ENCODE measurements at regions not wholly inside any gene's neighbourhood (a gene's known extent, or its start where the extent isn't known, plus 50 kb on each side); places are given as distances from the start of the nearest gene placed in this dataset.

- no peaks in the 10 kb centered on the region for H3K27me3 ChIP-seq (ENCODE audit: low read length)
- H3F3A ChIP-seq (ENCODE audit: insufficient read depth): no peaks in the 10 kb centered on the region
- H4K20me1 ChIP-seq (ENCODE audit: low read depth, low read length): no peaks in the 10 kb centered on the region
- no peak for TF ChIP-seq EZH2phosphoT487 (conservative IDR thresholded peaks at IDR 0.05; ENCODE audit: low read length)
- H3K27ac ChIP-seq (ENCODE audit: low read depth, low read length): no peak overlapping the region
- H3K9me2 ChIP-seq (replicated peaks; ENCODE audit: insufficient read depth, low read length): no peaks in the 10 kb centered on the region
- H3K9me3 ChIP-seq (ENCODE audit: insufficient read depth, low read length): no peaks in the 10 kb centered on the region
- no peak overlapping the region for H3K9ac ChIP-seq (ENCODE audit: low read length)
- H3K4me2 ChIP-seq (ENCODE audit: low read depth, low read length, poor library complexity, severe bottlenecking): no peak overlapping the region
- no peak overlapping the region for H3K4me3 ChIP-seq (ENCODE audit: insufficient read depth, low read length, poor library complexity, severe bottlenecking)
- no peaks in the 10 kb centered on the region for H3K79me2 ChIP-seq (ENCODE audit: insufficient read depth, low read length)
- no peak overlapping the region for H2AFZ ChIP-seq (ENCODE audit: low read depth, low read length, severe bottlenecking)
- no peaks in the 10 kb centered on the region for H3K36me3 ChIP-seq (ENCODE audit: low read length)
These were observed 528.3 kb downstream of the QKI start for GRCh38 chr6:163942790-163943189.

- Histone ChIP-seq H3K9ac (ENCODE audit: low read length) (no peak overlapping the region), H3K4me2 (ENCODE audit: low read depth, low read length, poor library complexity, severe bottlenecking) (no peak overlapping the region), H3K79me2 (ENCODE audit: insufficient read depth, low read length) (no peaks in the 10 kb centered on the region), H3F3A (ENCODE audit: insufficient read depth) (no peaks in the 10 kb centered on the region), H3K9me3 (ENCODE audit: insufficient read depth, low read length) (no peaks in the 10 kb centered on the region), H2AFZ (ENCODE audit: low read depth, low read length, severe bottlenecking) (no peak overlapping the region), H4K20me1 (ENCODE audit: low read depth, low read length) (no peaks in the 10 kb centered on the region), H3K27me3 (ENCODE audit: low read length) (no peaks in the 10 kb centered on the region), H3K9me2 (replicated peaks; ENCODE audit: insufficient read depth, low read length) (no peaks in the 10 kb centered on the region), H3K36me3 (ENCODE audit: low read length) (no peaks in the 10 kb centered on the region), H3K4me3 (ENCODE audit: insufficient read depth, low read length, poor library complexity, severe bottlenecking) (no peak overlapping the region), H3K27ac (ENCODE audit: low read depth, low read length) (no peak overlapping the region)
- TF ChIP-seq EZH2phosphoT487 (conservative IDR thresholded peaks at IDR 0.05; ENCODE audit: low read length) (no peak), CTCF (IDR thresholded peaks at IDR 0.05; ENCODE audit: insufficient read depth, low read length, poor library complexity, severe bottlenecking) (no peak)
These were observed 527.1 kb downstream of the QKI start for GRCh38 chr6:163941624-163941976.

GRCh38 chr6:163940705-163941623 lies 526.4 kb downstream of the QKI start:
- Histone ChIP-seq H3K9me2 (replicated peaks; ENCODE audit: insufficient read depth, low read length) (no peaks in the 10 kb centered on the region), H3K9ac (ENCODE audit: low read length) (no peak overlapping the region), H3F3A (ENCODE audit: insufficient read depth) (no peaks in the 10 kb centered on the region), H3K4me3 (ENCODE audit: insufficient read depth, low read length, poor library complexity, severe bottlenecking) (no peak overlapping the region), H3K27ac (ENCODE audit: low read depth, low read length) (no peak overlapping the region), H3K79me2 (ENCODE audit: insufficient read depth, low read length) (no peaks in the 10 kb centered on the region), H3K4me2 (ENCODE audit: low read depth, low read length, poor library complexity, severe bottlenecking) (no peak overlapping the region), H2AFZ (ENCODE audit: low read depth, low read length, severe bottlenecking) (no peak overlapping the region), H3K36me3 (ENCODE audit: low read length) (no peaks in the 10 kb centered on the region), H3K27me3 (ENCODE audit: low read length) (no peaks in the 10 kb centered on the region), H3K9me3 (ENCODE audit: insufficient read depth, low read length) (no peaks in the 10 kb centered on the region), H4K20me1 (ENCODE audit: low read depth, low read length) (no peaks in the 10 kb centered on the region)
- TF ChIP-seq CTCF (IDR thresholded peaks at IDR 0.05; ENCODE audit: insufficient read depth, low read length, poor library complexity, severe bottlenecking) (no peak), EZH2phosphoT487 (conservative IDR thresholded peaks at IDR 0.05; ENCODE audit: low read length) (no peak)

GRCh38 chr6:163937071-163937470 lies 522.6 kb downstream of the QKI start:
- Histone ChIP-seq H3K4me2 (ENCODE audit: low read depth, low read length, poor library complexity, severe bottlenecking) (no peak overlapping the region), H4K20me1 (ENCODE audit: low read depth, low read length) (no peaks in the 10 kb centered on the region), H3K4me3 (ENCODE audit: insufficient read depth, low read length, poor library complexity, severe bottlenecking) (no peak overlapping the region), H3F3A (ENCODE audit: insufficient read depth) (no peaks in the 10 kb centered on the region), H3K27me3 (ENCODE audit: low read length) (no peaks in the 10 kb centered on the region), H2AFZ (ENCODE audit: low read depth, low read length, severe bottlenecking) (no peak overlapping the region), H3K9me2 (replicated peaks; ENCODE audit: insufficient read depth, low read length) (no peaks in the 10 kb centered on the region), H3K36me3 (ENCODE audit: low read length) (no peaks in the 10 kb centered on the region), H3K9ac (ENCODE audit: low read length) (no peak overlapping the region), H3K9me3 (ENCODE audit: insufficient read depth, low read length) (no peaks in the 10 kb centered on the region), H3K79me2 (ENCODE audit: insufficient read depth, low read length) (no peaks in the 10 kb centered on the region), H3K27ac (ENCODE audit: low read depth, low read length) (no peak overlapping the region)
- TF ChIP-seq EZH2phosphoT487 (conservative IDR thresholded peaks at IDR 0.05; ENCODE audit: low read length): no peak
- TF ChIP-seq CTCF (IDR thresholded peaks at IDR 0.05; ENCODE audit: insufficient read depth, low read length, poor library complexity, severe bottlenecking): no peak
